A673 (cell line): ENCODE measurements at regions not wholly inside any gene's neighbourhood (a gene's known extent, or its start where the extent isn't known, plus 50 kb on each side); places are given as distances from the start of the nearest gene placed in this dataset.

Experiments used
- BruUV-seq: library from RNA; stranded (reverse); fragments of 400-500 nt; replicated peaks from 2 replicates; lab custom pipeline; 2021; lab: Mats Ljungman, UMichigan
- CTCF ChIA-PET: fragments of 300-600 bp; sonication (Branson Sonifier 250); formaldehyde crosslinking; loops from one replicate; lab custom pipeline; 2022; ENCODE audit warnings: antibody characterized with exemption; lab: Charles Lee
- POLR2A ChIA-PET: fragments of 300-600 bp; sonication (Branson Sonifier 250); formaldehyde crosslinking; loops from one replicate; lab custom pipeline; 2022; ENCODE audit warnings: antibody characterized with exemption; ENCODE audit not compliant: low non-redundant PET; lab: Charles Lee
- DNase-seq: peaks from one replicate; pipeline ENCODE4 v3.0.0-alpha.2; 2015; ENCODE audit warnings: low spot score
- H3K27ac ChIP-seq: fragments of 200-600 bp; sonication (generic); 2 replicates; pipeline ENCODE4 v1.5.1; 2016; ENCODE audit warnings: mixed run types, low read depth, mild to moderate bottlenecking, mixed read lengths, antibody characterized with exemption, low read length; ENCODE audit not compliant: poor library complexity, severe bottlenecking
- H3K27me3 ChIP-seq: fragments of 200-600 bp; sonication (generic); replicated peaks from 2 replicates; pipeline ENCODE4 v1.6.1; 2017; ENCODE audit warnings: mixed run types, low read depth, mild to moderate bottlenecking, mixed read lengths, antibody characterized with exemption, low read length; ENCODE audit not compliant: insufficient read depth, poor library complexity
- H3K36me3 ChIP-seq: fragments of 200-600 bp; sonication (generic); 2 replicates; pipeline ENCODE4 v1.6.1; 2016; ENCODE audit warnings: mixed run types, mild to moderate bottlenecking, mixed read lengths, antibody characterized with exemption, low read length; ENCODE audit not compliant: insufficient read depth, poor library complexity, severe bottlenecking
- H3K4me1 ChIP-seq: fragments of 200-600 bp; sonication (generic); 2 replicates; pipeline ENCODE4 v1.6.1; 2017; ENCODE audit warnings: mixed run types, mild to moderate bottlenecking, mixed read lengths, antibody characterized with exemption, low read length; ENCODE audit not compliant: insufficient read depth, poor library complexity, severe bottlenecking
- H3K4me3 ChIP-seq: fragments of 200-600 bp; sonication (generic); 2 replicates; pipeline ENCODE4 v1.5.1; 2016; ENCODE audit warnings: low read depth, mixed run types, mild to moderate bottlenecking, mixed read lengths, low read length; ENCODE audit not compliant: poor library complexity, severe bottlenecking
- H3K9me3 ChIP-seq: fragments of 200-600 bp; sonication (generic); 2 replicates; pipeline ENCODE4 v1.6.1; 2016; ENCODE audit warnings: mixed run types, low read depth, mild to moderate bottlenecking, mixed read lengths, antibody characterized with exemption, low read length; ENCODE audit not compliant: poor library complexity, severe bottlenecking
- EZH2 ChIP-seq: fragments of 200-600 bp; sonication (generic); IDR thresholded peaks from 2 replicates; pipeline ENCODE4 v1.6.1; 2017; ENCODE audit warnings: borderline replicate concordance, low read depth, mild to moderate bottlenecking, mixed read lengths, antibody characterized with exemption, low read length; ENCODE audit not compliant: poor library complexity, severe bottlenecking
- intact Hi-C: fragments of 100-400 bp; cut with micrococcal nuclease; formaldehyde crosslinking; loops from one replicate; pipeline ENCODE4 v1.10.0; 2022; ENCODE audit not compliant: unreplicated experiment
- TF ChIP-seq, protein P1 (sequence below): fragments of 300-800, 200-600 bp; sonication (generic); conservative IDR thresholded peaks from 2 replicates; pipeline ENCODE4 v1.5.1; 2017; ENCODE audit warnings: low read depth, mild to moderate bottlenecking, antibody characterized with exemption, low read length, moderate library complexity, mixed read lengths

GRCh38 chr10:121108051-121108450, 256.9 kb downstream of the WDR11 start:
- Histone ChIP-seq H3K27me3 (no peaks in the 10 kb centered on the region), H3K9me3 (no peaks in the 10 kb centered on the region), H3K4me1 (no peaks in the 10 kb centered on the region), H3K36me3 (no peaks in the 10 kb centered on the region), H3K4me3 (no peak overlapping the region), H3K27ac (no peak overlapping the region)
- ChIA-PET POLR2A (interaction anchor here (0.6 kb wide), 1 partner anchor 271 kb away, joined by 7 read pairs; no protein-coding TSS in a partner anchor), CTCF (no interaction called here)
- intact Hi-C loops: no loop called here
- TF ChIP-seq, protein P1, sequence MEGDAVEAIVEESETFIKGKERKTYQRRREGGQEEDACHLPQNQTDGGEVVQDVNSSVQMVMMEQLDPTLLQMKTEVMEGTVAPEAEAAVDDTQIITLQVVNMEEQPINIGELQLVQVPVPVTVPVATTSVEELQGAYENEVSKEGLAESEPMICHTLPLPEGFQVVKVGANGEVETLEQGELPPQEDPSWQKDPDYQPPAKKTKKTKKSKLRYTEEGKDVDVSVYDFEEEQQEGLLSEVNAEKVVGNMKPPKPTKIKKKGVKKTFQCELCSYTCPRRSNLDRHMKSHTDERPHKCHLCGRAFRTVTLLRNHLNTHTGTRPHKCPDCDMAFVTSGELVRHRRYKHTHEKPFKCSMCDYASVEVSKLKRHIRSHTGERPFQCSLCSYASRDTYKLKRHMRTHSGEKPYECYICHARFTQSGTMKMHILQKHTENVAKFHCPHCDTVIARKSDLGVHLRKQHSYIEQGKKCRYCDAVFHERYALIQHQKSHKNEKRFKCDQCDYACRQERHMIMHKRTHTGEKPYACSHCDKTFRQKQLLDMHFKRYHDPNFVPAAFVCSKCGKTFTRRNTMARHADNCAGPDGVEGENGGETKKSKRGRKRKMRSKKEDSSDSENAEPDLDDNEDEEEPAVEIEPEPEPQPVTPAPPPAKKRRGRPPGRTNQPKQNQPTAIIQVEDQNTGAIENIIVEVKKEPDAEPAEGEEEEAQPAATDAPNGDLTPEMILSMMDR: no peak
- TF ChIP-seq EZH2: no peak
- DNase-seq: no peak
- no TSS peak for BruUV-seq

DNA sequence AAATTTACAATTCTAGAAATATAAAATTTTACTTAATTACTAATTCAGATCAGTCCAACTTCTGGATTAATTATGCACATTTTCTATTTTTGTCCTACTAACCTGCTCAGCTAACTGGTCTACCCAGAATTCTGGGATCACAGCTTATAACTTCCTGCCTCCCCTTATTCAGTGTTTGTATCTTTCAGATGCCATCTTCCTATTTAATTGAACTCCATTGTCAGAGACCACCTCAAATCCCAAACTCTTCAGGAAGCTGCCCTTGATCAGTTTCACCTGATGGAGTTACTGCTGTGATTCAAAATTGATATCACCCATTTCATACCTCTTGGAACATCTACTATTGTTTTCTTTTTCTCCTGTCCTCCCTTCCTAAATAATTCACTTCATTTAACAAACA, 259.2 kb downstream of the WDR11 start:
- H3K9me3 ChIP-seq: no peaks in the 10 kb centered on the region
- intact Hi-C loops: no loop called here
- BruUV-seq: no TSS peak
- no peaks in the 10 kb centered on the region for H3K4me1 ChIP-seq
- TF ChIP-seq EZH2: no peak
- TF ChIP-seq, protein P1: no peak
- H3K4me3 ChIP-seq: no peak overlapping the region
- no peaks in the 10 kb centered on the region for H3K27me3 ChIP-seq
- no peak for DNase-seq
- ChIA-PET CTCF (no interaction called here), POLR2A (no interaction called here)
- H3K36me3 ChIP-seq: no peaks in the 10 kb centered on the region
- no peak overlapping the region for H3K27ac ChIP-seq

GRCh38 chr10:121112136-121112535, 261.0 kb downstream of the WDR11 start:
- H3K9me3 ChIP-seq: peaks cover 5% of the 10 kb centered on the region
- POLR2A ChIA-PET: no interaction called here
- TF ChIP-seq, protein P1: no peak
- no peak for TF ChIP-seq EZH2
- intact Hi-C loops: no loop called here
- DNase-seq: no peak
- no peaks in the 10 kb centered on the region for H3K27me3 ChIP-seq
- H3K4me1 ChIP-seq: no peaks in the 10 kb centered on the region
- no peak overlapping the region for H3K27ac ChIP-seq
- H3K4me3 ChIP-seq: no peak overlapping the region
- CTCF ChIA-PET: no interaction called here
- BruUV-seq: no TSS peak
- no peaks in the 10 kb centered on the region for H3K36me3 ChIP-seq
